ENCODE measurements at regions not wholly inside any gene's neighbourhood (a gene's known extent, or its start where the extent isn't known, plus 50 kb on each side); places are given as distances from the start of the nearest gene placed in this dataset.

GRCh38 chr4:141843136-141843535 is 206.8 kb downstream of the IL15 start:
- Mint-ChIP-seq H3K4me3 (no peak overlapping the region), H3K36me3 (ENCODE audit: low read depth) (no peaks in the 10 kb centered on the region), H3K27me3 (no peaks in the 10 kb centered on the region), H3K9me3 (peaks cover 3% of the 10 kb centered on the region), H3K27ac (no peak overlapping the region), H3K4me1 (ENCODE audit: low read depth) (no peaks in the 10 kb centered on the region)
- Histone ChIP-seq H3K4me3 (ENCODE audit: low read length) (no peak overlapping the region), H3K9me3 (ENCODE audit: control insufficient read depth in 1 of 2, insufficient read depth in 1 of 2, low read length in 2 of 2) (no peaks in the 10 kb centered on the region), H3K4me1 (ENCODE audit: insufficient read depth, low read length) (no peaks in the 10 kb centered on the region), H3K27ac (ENCODE audit: low read depth in 1 of 2, low read length in 2 of 2) (no peak overlapping the region), H3K27me3 (ENCODE audit: control insufficient read depth in 1 of 2, insufficient read depth in 2 of 2, low read length in 2 of 2) (no peaks in the 10 kb centered on the region), H3K36me3 (ENCODE audit: insufficient read depth, low read length) (no peaks in the 10 kb centered on the region)
- ChIA-PET POLR2A (no interaction called here), CTCF (no interaction called here)
- no peak for ATAC-seq (ENCODE audit: poor library complexity)
- no peak for TF ChIP-seq CTCF (IDR thresholded peaks at IDR 0.05)
- DNase-seq = no peak
- intact Hi-C loops (cut with DNase I, micrococcal nuclease) = no loop called here

- POLR2A ChIA-PET = no interaction called here
- no peak for TF ChIP-seq CTCF (IDR thresholded peaks at IDR 0.05)
- CTCF ChIA-PET = no interaction called here
- Histone ChIP-seq H3K4me1 (ENCODE audit: insufficient read depth, low read length) (no peaks in the 10 kb centered on the region), H3K27me3 (ENCODE audit: control insufficient read depth in 1 of 2, insufficient read depth in 2 of 2, low read length in 2 of 2) (peaks cover 0 to 4% of the 10 kb centered on the region in 2 experiments), H3K27ac (ENCODE audit: low read depth in 1 of 2, low read length in 2 of 2) (no peak overlapping the region), H3K36me3 (ENCODE audit: insufficient read depth, low read length) (no peaks in the 10 kb centered on the region), H3K9me3 (ENCODE audit: control insufficient read depth in 1 of 2, insufficient read depth in 1 of 2, low read length in 2 of 2) (no peaks in the 10 kb centered on the region), H3K4me3 (ENCODE audit: low read length) (no peak overlapping the region)
- Mint-ChIP-seq H3K9me3 (no peaks in the 10 kb centered on the region), H3K27ac (no peak overlapping the region), H3K27me3 (no peaks in the 10 kb centered on the region), H3K4me1 (ENCODE audit: low read depth) (no peaks in the 10 kb centered on the region), H3K4me3 (no peak overlapping the region), H3K36me3 (ENCODE audit: low read depth) (no peaks in the 10 kb centered on the region)
- intact Hi-C loops (cut with DNase I, micrococcal nuclease) = no loop called here
- ATAC-seq (ENCODE audit: poor library complexity) (no peak), DNase-seq (no peak)
Measured at GRCh38 chr4:141845901-141846300, 209.5 kb downstream of the IL15 start.

DNA sequence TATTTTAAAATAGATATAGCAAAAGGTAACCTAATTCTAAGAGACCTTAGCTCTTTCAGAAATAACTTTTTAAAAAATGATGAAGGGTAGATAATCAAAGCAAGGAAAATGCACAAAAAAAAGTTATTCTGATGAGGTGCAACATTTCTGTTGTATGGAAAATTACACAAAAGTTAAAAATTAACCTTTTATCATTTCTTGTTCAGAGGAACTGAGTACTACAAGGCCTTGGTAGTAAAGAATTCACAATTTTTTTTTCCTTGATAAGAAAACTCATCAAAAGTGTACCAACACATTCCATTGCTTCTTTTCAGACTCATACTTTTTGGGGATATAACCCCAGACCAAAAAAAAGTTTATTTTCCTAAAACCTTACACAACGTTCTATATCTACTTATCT is 213.0 kb downstream of the IL15 start:
- Histone ChIP-seq H3K4me1 (ENCODE audit: insufficient read depth, low read length) (no peaks in the 10 kb centered on the region), H3K36me3 (ENCODE audit: insufficient read depth, low read length) (no peaks in the 10 kb centered on the region), H3K27ac (ENCODE audit: low read depth in 1 of 2, low read length in 2 of 2) (no peak overlapping the region), H3K27me3 (ENCODE audit: control insufficient read depth in 1 of 2, insufficient read depth in 2 of 2, low read length in 2 of 2) (peaks cover 0 to 7% of the 10 kb centered on the region in 2 experiments), H3K9me3 (ENCODE audit: control insufficient read depth in 1 of 2, insufficient read depth in 1 of 2, low read length in 2 of 2) (no peaks in the 10 kb centered on the region), H3K4me3 (ENCODE audit: low read length) (no peak overlapping the region)
- POLR2A ChIA-PET = no interaction called here
- Mint-ChIP-seq H3K27ac (no peak overlapping the region), H3K36me3 (ENCODE audit: low read depth) (no peaks in the 10 kb centered on the region), H3K9me3 (no peaks in the 10 kb centered on the region), H3K4me3 (no peak overlapping the region), H3K4me1 (ENCODE audit: low read depth) (no peaks in the 10 kb centered on the region), H3K27me3 (peaks cover 5% of the 10 kb centered on the region)
- DNase-seq (no peak), ATAC-seq (ENCODE audit: poor library complexity) (no peak)
- no peak for TF ChIP-seq CTCF (IDR thresholded peaks at IDR 0.05)
- CTCF ChIA-PET = interaction anchor here (1.1 kb wide), 1 partner anchor 75 kb away, joined by 3 read pairs; no protein-coding TSS in a partner anchor
- intact Hi-C loops (cut with DNase I, micrococcal nuclease) = no loop called here
